NT2/D1 (cell line): ENCODE measurements at regions not wholly inside any gene's neighbourhood (a gene's known extent, or its start where the extent isn't known, plus 50 kb on each side); places are given as distances from the start of the nearest gene placed in this dataset.
"Not testable (repeated sequence)": the region's sequence is repeated elsewhere in the genome, so short reads cannot be mapped to it uniquely, and the experiment has no call there.

Experiments
- DNase-seq: peaks from one replicate; pipeline ENCODE4 v3.0.0-alpha.2; 2011; ENCODE audit warnings: low read depth, low spot score
- H3K27me3 ChIP-seq: 2 replicates; pipeline ENCODE4 v1.6.0; 2011; ENCODE audit warnings: mild to moderate bottlenecking; ENCODE audit not compliant: insufficient read length, insufficient read depth
- H3K36me3 ChIP-seq: 2 replicates; pipeline ENCODE4 v1.6.1; 2011; ENCODE audit warnings: mild to moderate bottlenecking, low read length, mixed read lengths; ENCODE audit not compliant: insufficient read depth, insufficient read length
- H3K4me1 ChIP-seq: 2 replicates; pipeline ENCODE4 v1.5.1; 2011; ENCODE audit not compliant: insufficient read depth, insufficient read length
- H3K4me3 ChIP-seq: 2 replicates; pipeline ENCODE4 v1.5.1; 2011; ENCODE audit warnings: low read depth; ENCODE audit not compliant: insufficient read length
- H3K9ac ChIP-seq: 2 replicates; pipeline ENCODE4 v1.6.0; 2011; ENCODE audit warnings: low read depth; ENCODE audit not compliant: insufficient read length
- H3K9me3 ChIP-seq: 2 replicates; pipeline ENCODE4 v1.5.1; 2011; ENCODE audit warnings: mild to moderate bottlenecking, low read length; ENCODE audit not compliant: insufficient read depth
- SUZ12 ChIP-seq: IDR thresholded peaks from 2 replicates; pipeline ENCODE4 v1.6.1; 2011; ENCODE audit not compliant: insufficient read length, insufficient read depth; ENCODE audit errors: extremely low read depth
- YY1 ChIP-seq: IDR thresholded peaks from 2 replicates; pipeline ENCODE4 v1.6.1; 2011; ENCODE audit not compliant: insufficient read length, insufficient read depth
- ZNF274 ChIP-seq: IDR thresholded peaks from 2 replicates; pipeline ENCODE4 v1.6.1; 2011; ENCODE audit warnings: mild to moderate bottlenecking, low read depth, low read length

GRCh38 chr18:14223919-14224318 is 91.7 kb upstream of the ZNF519 start:
- DNase-seq, H3K36me3 ChIP-seq, H3K27me3 ChIP-seq: not testable (repeated sequence)

DNA sequence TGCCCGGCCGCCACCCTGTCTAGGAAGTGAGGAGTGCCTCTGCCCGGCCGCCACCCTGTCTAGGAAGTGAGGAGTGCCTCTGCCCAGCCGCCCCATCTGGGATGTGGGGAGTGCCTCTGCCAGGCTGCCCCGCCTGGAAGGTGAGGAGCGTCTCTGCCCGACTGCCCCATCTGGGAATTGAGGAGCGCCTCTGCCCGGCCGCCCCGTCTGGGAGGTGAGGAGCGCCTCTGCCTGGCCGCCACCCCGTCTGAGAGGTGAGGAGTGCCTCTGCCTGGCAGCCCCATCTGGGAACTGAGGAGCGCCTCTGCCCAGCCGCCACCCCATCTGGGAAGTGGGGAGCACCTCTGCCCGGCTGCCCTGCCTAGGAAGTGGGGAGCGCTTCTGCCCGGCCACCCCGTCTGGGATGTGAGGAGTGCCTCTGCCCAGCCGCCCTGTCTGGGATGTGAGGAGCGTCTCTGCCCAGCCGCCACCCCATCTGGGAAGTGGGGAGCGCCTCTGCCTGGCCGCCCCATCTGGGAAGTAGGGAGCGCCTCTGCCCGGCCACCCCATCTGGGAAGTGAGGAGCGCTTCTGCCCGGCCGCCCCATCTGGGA is 91.1 kb upstream of the ZNF519 start:
- peaks cover 26% of the 10 kb centered on the region; the same call in 1 of the 2 replicates for H3K9me3 ChIP-seq
- not testable (repeated sequence) for DNase-seq, H3K36me3 ChIP-seq, H3K27me3 ChIP-seq, H3K4me3 ChIP-seq, H3K9ac ChIP-seq, H3K4me1 ChIP-seq

More at GRCh38 chr18:14223919-14224318, 91.7 kb upstream of the ZNF519 start:
- peaks cover 26% of the 10 kb centered on the region; the same call in 1 of the 2 replicates for H3K9me3 ChIP-seq
- H3K4me3 ChIP-seq, H3K9ac ChIP-seq, H3K4me1 ChIP-seq: not testable (repeated sequence)

GRCh38 chr18:14222354-14223221 is 90.4 kb upstream of the ZNF519 start:
- H3K9me3 ChIP-seq = peaks cover 26% of the 10 kb centered on the region; the same call in 1 of the 2 replicates
- not testable (repeated sequence) for H3K4me1 ChIP-seq, H3K9ac ChIP-seq, H3K36me3 ChIP-seq, DNase-seq, H3K4me3 ChIP-seq, H3K27me3 ChIP-seq

- Histone ChIP-seq H3K9ac (no peak overlapping the region), H3K36me3 (no peaks in the 10 kb centered on the region), H3K4me1 (no peaks in the 10 kb centered on the region), H3K9me3 (peaks cover 26% of the 10 kb centered on the region; the same call in 1 of the 2 replicates), H3K27me3 (no peaks in the 10 kb centered on the region), H3K4me3 (no peak overlapping the region)
- no peak for TF ChIP-seq SUZ12
- TF ChIP-seq YY1 = no peak
- no peak for TF ChIP-seq ZNF274
- no peak for DNase-seq
Measured at GRCh38 chr18:14221689-14222088, 89.5 kb upstream of the ZNF519 start.

DNA sequence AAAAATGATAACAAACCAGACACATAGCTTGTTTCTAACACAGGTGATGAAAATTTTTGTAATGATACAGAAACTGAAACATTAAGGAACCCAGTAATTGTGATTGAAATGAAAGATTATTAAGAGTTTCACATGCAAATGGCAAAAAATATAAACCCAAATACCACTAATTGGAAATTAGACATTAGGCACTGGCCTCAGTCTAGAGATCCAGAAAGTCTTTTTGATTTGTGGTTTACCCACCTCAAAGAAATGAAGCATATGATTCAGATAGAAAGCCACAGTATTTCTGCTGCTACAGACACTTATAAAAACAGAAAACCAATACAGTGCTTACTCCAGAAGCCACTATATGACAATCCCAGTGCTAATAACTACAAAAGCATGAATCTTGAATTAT is 83.7 kb upstream of the ZNF519 start:
- not testable (repeated sequence) for H3K9ac ChIP-seq, H3K9me3 ChIP-seq, H3K36me3 ChIP-seq, H3K4me3 ChIP-seq, H3K27me3 ChIP-seq, DNase-seq, H3K4me1 ChIP-seq

- not testable (repeated sequence) for H3K36me3 ChIP-seq, H3K9me3 ChIP-seq, H3K27me3 ChIP-seq, DNase-seq, H3K4me3 ChIP-seq, H3K9ac ChIP-seq, H3K4me1 ChIP-seq
Measured at GRCh38 chr18:14203424-14203823, 71.2 kb upstream of the ZNF519 start.

GRCh38 chr18:14190776-14191442 is 58.7 kb upstream of the ZNF519 start:
- not testable (repeated sequence) for H3K4me3 ChIP-seq, H3K36me3 ChIP-seq, H3K27me3 ChIP-seq, DNase-seq, H3K4me1 ChIP-seq, H3K9me3 ChIP-seq, H3K9ac ChIP-seq

DNA sequence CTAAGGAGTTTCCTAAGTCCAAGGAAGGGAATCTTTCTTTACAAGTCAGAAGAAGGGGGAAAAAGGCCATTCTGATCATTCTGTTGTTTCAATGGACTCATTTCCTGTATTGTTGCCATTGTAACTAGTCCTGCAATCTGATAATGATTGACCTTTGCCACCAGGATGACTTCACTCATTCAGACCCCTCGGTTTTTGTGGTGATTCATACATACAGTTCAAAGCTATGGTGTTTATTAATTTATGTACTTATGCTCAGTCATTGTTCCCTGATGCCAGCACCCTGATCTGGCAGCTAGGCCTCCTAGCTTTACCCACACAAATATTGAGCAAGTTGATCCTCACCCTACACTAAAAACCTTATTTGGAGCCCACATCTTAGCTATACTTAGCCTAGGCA is 57.6 kb upstream of the ZNF519 start:
- H3K4me3 ChIP-seq = no peak overlapping the region
- H3K36me3 ChIP-seq = no peaks in the 10 kb centered on the region
- DNase-seq = no peak
- H3K9me3 ChIP-seq = no peaks in the 10 kb centered on the region
- H3K27me3 ChIP-seq = no peaks in the 10 kb centered on the region
- no peak overlapping the region for H3K9ac ChIP-seq
- TF ChIP-seq SUZ12 (no peak), ZNF274 (no peak), YY1 (no peak)
- no peaks in the 10 kb centered on the region for H3K4me1 ChIP-seq

GRCh38 chr18:14188751-14189406 is 56.6 kb upstream of the ZNF519 start:
- not testable (repeated sequence) for H3K9ac ChIP-seq, H3K4me1 ChIP-seq, DNase-seq, H3K9me3 ChIP-seq, H3K4me3 ChIP-seq, H3K36me3 ChIP-seq, H3K27me3 ChIP-seq
